ENCODE measurements at regions not wholly inside any gene's neighbourhood (a gene's known extent, or its start where the extent isn't known, plus 50 kb on each side); places are given as distances from the start of the nearest gene placed in this dataset.

- H3K36me3 Mint-ChIP-seq: no peaks in the 10 kb centered on the region
- H3K4me1 Mint-ChIP-seq: peaks cover 10% of the 10 kb centered on the region
- H4K20me1 ChIP-seq (ENCODE audit: low read depth): no peaks in the 10 kb centered on the region
- H3K27me3 ChIP-seq: no peaks in the 10 kb centered on the region
- no peak overlapping the region for H3K9ac ChIP-seq
- no peak overlapping the region for H2AFZ ChIP-seq (replicated peaks)
- H3K36me3 ChIP-seq: no peaks in the 10 kb centered on the region
- TF ChIP-seq EZH2phosphoT487 (IDR thresholded peaks at IDR 0.05) (no peak), EZH2 (IDR thresholded peaks at IDR 0.05) (no peak)
- TF ChIP-seq, protein P1, sequence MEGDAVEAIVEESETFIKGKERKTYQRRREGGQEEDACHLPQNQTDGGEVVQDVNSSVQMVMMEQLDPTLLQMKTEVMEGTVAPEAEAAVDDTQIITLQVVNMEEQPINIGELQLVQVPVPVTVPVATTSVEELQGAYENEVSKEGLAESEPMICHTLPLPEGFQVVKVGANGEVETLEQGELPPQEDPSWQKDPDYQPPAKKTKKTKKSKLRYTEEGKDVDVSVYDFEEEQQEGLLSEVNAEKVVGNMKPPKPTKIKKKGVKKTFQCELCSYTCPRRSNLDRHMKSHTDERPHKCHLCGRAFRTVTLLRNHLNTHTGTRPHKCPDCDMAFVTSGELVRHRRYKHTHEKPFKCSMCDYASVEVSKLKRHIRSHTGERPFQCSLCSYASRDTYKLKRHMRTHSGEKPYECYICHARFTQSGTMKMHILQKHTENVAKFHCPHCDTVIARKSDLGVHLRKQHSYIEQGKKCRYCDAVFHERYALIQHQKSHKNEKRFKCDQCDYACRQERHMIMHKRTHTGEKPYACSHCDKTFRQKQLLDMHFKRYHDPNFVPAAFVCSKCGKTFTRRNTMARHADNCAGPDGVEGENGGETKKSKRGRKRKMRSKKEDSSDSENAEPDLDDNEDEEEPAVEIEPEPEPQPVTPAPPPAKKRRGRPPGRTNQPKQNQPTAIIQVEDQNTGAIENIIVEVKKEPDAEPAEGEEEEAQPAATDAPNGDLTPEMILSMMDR (IDR thresholded peaks at IDR 0.05): no peak
- H3K9me3 Mint-ChIP-seq: peaks cover 4% of the 10 kb centered on the region
- no peak overlapping the region for H3K4me3 ChIP-seq
- no peaks in the 10 kb centered on the region for H3K27me3 Mint-ChIP-seq (ENCODE audit: insufficient read depth, low read depth)
- no peak overlapping the region for H3K27ac ChIP-seq
- DNase-seq (ENCODE audit: low spot score): no peak
- H3K27ac Mint-ChIP-seq: no peak overlapping the region
- no peaks in the 10 kb centered on the region for H3F3A ChIP-seq (ENCODE audit: low read depth)
- H3K9me3 ChIP-seq (ENCODE audit: low read depth): no peaks in the 10 kb centered on the region
- no peak overlapping the region for H3K4me2 ChIP-seq
- peaks cover 7% of the 10 kb centered on the region for H3K4me1 ChIP-seq
- no peak overlapping the region for H3K4me3 Mint-ChIP-seq
- no peaks in the 10 kb centered on the region for H3K79me2 ChIP-seq (ENCODE audit: low read depth)
These were observed 1420.5 kb downstream of the PCDH7 start for GRCh38 chr4:32140636-32141035.

- DNase-seq (ENCODE audit: low spot score): no peak
- Histone ChIP-seq H3K9ac (no peak overlapping the region), H3K27ac (no peak overlapping the region), H3K4me3 (no peak overlapping the region), H3F3A (ENCODE audit: low read depth) (no peaks in the 10 kb centered on the region), H4K20me1 (ENCODE audit: low read depth) (no peaks in the 10 kb centered on the region), H3K9me3 (ENCODE audit: low read depth) (no peaks in the 10 kb centered on the region), H3K27me3 (no peaks in the 10 kb centered on the region), H3K4me2 (no peak overlapping the region), H3K4me1 (peaks cover 7% of the 10 kb centered on the region), H3K79me2 (ENCODE audit: low read depth) (no peaks in the 10 kb centered on the region), H3K36me3 (no peaks in the 10 kb centered on the region), H2AFZ (replicated peaks) (no peak overlapping the region)
- TF ChIP-seq, protein P1 (IDR thresholded peaks at IDR 0.05): no peak
- no peak for TF ChIP-seq EZH2phosphoT487 (IDR thresholded peaks at IDR 0.05)
- no peak for TF ChIP-seq EZH2 (IDR thresholded peaks at IDR 0.05)
- Mint-ChIP-seq H3K9me3 (peaks cover 4% of the 10 kb centered on the region), H3K36me3 (no peaks in the 10 kb centered on the region), H3K4me3 (no peak overlapping the region), H3K27ac (no peak overlapping the region), H3K27me3 (ENCODE audit: insufficient read depth, low read depth) (no peaks in the 10 kb centered on the region), H3K4me1 (peaks cover 10% of the 10 kb centered on the region)
These were observed 1421.9 kb downstream of the PCDH7 start for GRCh38 chr4:32142075-32142474.

DNA sequence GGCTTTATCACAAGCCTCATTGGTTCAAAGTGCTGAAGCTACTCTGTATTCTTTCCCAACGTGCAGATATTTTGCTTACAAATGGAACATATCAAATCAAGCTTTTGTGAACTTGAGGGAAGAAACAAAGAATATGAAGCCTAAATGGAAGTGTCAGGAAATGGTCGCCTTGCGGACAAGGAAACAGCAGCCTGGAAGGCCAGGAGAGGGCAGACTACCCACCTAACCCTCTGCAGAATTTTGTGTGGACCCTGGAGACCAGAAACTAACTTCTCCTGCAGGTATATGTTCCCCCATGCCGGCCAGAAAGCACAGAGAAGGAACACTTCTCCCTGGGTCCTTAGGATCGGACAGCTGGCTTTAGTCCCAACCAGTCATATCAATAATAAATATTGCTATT is 1425.8 kb downstream of the PCDH7 start:
- Mint-ChIP-seq H3K9me3 (peaks cover 4% of the 10 kb centered on the region), H3K36me3 (no peaks in the 10 kb centered on the region), H3K27me3 (ENCODE audit: insufficient read depth, low read depth) (no peaks in the 10 kb centered on the region), H3K4me1 (peaks cover 18% of the 10 kb centered on the region), H3K27ac (no peak overlapping the region), H3K4me3 (no peak overlapping the region)
- no peaks in the 10 kb centered on the region for H3F3A ChIP-seq (ENCODE audit: low read depth)
- no peaks in the 10 kb centered on the region for H3K9me3 ChIP-seq (ENCODE audit: low read depth)
- H3K4me2 ChIP-seq: no peak overlapping the region
- H3K36me3 ChIP-seq: no peaks in the 10 kb centered on the region
- no peak overlapping the region for H3K4me3 ChIP-seq
- H3K4me1 ChIP-seq: peaks cover 16% of the 10 kb centered on the region
- no peaks in the 10 kb centered on the region for H3K79me2 ChIP-seq (ENCODE audit: low read depth)
- H4K20me1 ChIP-seq (ENCODE audit: low read depth): no peaks in the 10 kb centered on the region
- no peak overlapping the region for H3K9ac ChIP-seq
- TF ChIP-seq EZH2 (IDR thresholded peaks at IDR 0.05): no peak
- TF ChIP-seq, protein P1 (IDR thresholded peaks at IDR 0.05): peak; percentile 42
- H3K27ac ChIP-seq: no peak overlapping the region
- H3K27me3 ChIP-seq: no peaks in the 10 kb centered on the region
- peak; percentile 16 for DNase-seq (ENCODE audit: low spot score)
- no peak overlapping the region for H2AFZ ChIP-seq (replicated peaks)

All from neural progenitor cell (in vitro differentiated cells).